ENCODE measurements at regions not wholly inside any gene's neighbourhood (a gene's known extent, or its start where the extent isn't known, plus 50 kb on each side); places are given as distances from the start of the nearest gene placed in this dataset.

- Mint-ChIP-seq H3K9me3 (ENCODE audit: low read depth) (peaks cover 3% of the 10 kb centered on the region), H3K4me1 (no peaks in the 10 kb centered on the region), H3K36me3 (no peaks in the 10 kb centered on the region), H3K27ac (no peak overlapping the region), H3K4me3 (no peak overlapping the region), H3K27me3 (no peaks in the 10 kb centered on the region)
- no peak for DNase-seq
- CTCF ChIA-PET = no interaction called here
- ATAC-seq = no peak
Observed at GRCh38 chr2:122516775-122517174, 761.3 kb downstream of the TSN start.

GRCh38 chr2:122519366-122519765 is 763.9 kb downstream of the TSN start:
- no peak overlapping the region for H3K27ac Mint-ChIP-seq
- ATAC-seq = no peak
- H3K27me3 Mint-ChIP-seq = no peaks in the 10 kb centered on the region
- H3K9me3 Mint-ChIP-seq (ENCODE audit: low read depth) = peaks cover 6% of the 10 kb centered on the region
- no peak overlapping the region for H3K4me3 Mint-ChIP-seq
- no peaks in the 10 kb centered on the region for H3K36me3 Mint-ChIP-seq
- no peaks in the 10 kb centered on the region for H3K4me1 Mint-ChIP-seq
- no peak for DNase-seq
- CTCF ChIA-PET = no interaction called here

- DNase-seq (no peak), ATAC-seq (no peak)
- H3K36me3 Mint-ChIP-seq = no peaks in the 10 kb centered on the region
- no peaks in the 10 kb centered on the region for H3K4me1 Mint-ChIP-seq
- no peak overlapping the region for H3K4me3 Mint-ChIP-seq
- CTCF ChIA-PET = no interaction called here
- no peak overlapping the region for H3K27ac Mint-ChIP-seq
- peaks cover 3% of the 10 kb centered on the region for H3K9me3 Mint-ChIP-seq (ENCODE audit: low read depth)
- H3K27me3 Mint-ChIP-seq = no peaks in the 10 kb centered on the region
Observed at GRCh38 chr2:122519821-122520611, 764.6 kb downstream of the TSN start.

- ATAC-seq = no peak
Observed at GRCh38 chr2:122523143-122523542, 767.7 kb downstream of the TSN start.

GRCh38 chr2:122523981-122524380 is 768.5 kb downstream of the TSN start:
- H3K27ac Mint-ChIP-seq = no peak overlapping the region
- DNase-seq = no peak
- H3K36me3 Mint-ChIP-seq = no peaks in the 10 kb centered on the region
- H3K4me3 Mint-ChIP-seq = no peak overlapping the region
- no peaks in the 10 kb centered on the region for H3K4me1 Mint-ChIP-seq
- no peak for ATAC-seq
- no peaks in the 10 kb centered on the region for H3K27me3 Mint-ChIP-seq
- CTCF ChIA-PET = no interaction called here
- peaks cover 10% of the 10 kb centered on the region for H3K9me3 Mint-ChIP-seq (ENCODE audit: low read depth)

More at GRCh38 chr2:122523143-122523542, 767.7 kb downstream of the TSN start:
- Mint-ChIP-seq H3K4me3 (no peak overlapping the region), H3K9me3 (ENCODE audit: low read depth) (peaks cover 10% of the 10 kb centered on the region), H3K27me3 (no peaks in the 10 kb centered on the region), H3K4me1 (no peaks in the 10 kb centered on the region), H3K36me3 (no peaks in the 10 kb centered on the region), H3K27ac (no peak overlapping the region)
- CTCF ChIA-PET = no interaction called here
- DNase-seq = no peak

GRCh38 chr2:122525336-122525735 is 769.9 kb downstream of the TSN start:
- no peaks in the 10 kb centered on the region for H3K27me3 Mint-ChIP-seq
- H3K36me3 Mint-ChIP-seq = no peaks in the 10 kb centered on the region
- H3K9me3 Mint-ChIP-seq (ENCODE audit: low read depth) = peaks cover 13% of the 10 kb centered on the region
- H3K4me3 Mint-ChIP-seq = no peak overlapping the region
- CTCF ChIA-PET = no interaction called here
- no peaks in the 10 kb centered on the region for H3K4me1 Mint-ChIP-seq
- ATAC-seq = no peak
- H3K27ac Mint-ChIP-seq = no peak overlapping the region
- DNase-seq = no peak

- Mint-ChIP-seq H3K4me3 (no peak overlapping the region), H3K9me3 (ENCODE audit: low read depth) (peaks cover 14% of the 10 kb centered on the region), H3K27me3 (no peaks in the 10 kb centered on the region), H3K4me1 (no peaks in the 10 kb centered on the region), H3K36me3 (no peaks in the 10 kb centered on the region), H3K27ac (no peak overlapping the region)
- ATAC-seq = no peak
- CTCF ChIA-PET = no interaction called here
- DNase-seq = no peak
Observed at GRCh38 chr2:122528061-122528460, 772.6 kb downstream of the TSN start.

GRCh38 chr2:122528958-122529705 is 773.7 kb downstream of the TSN start:
- Mint-ChIP-seq H3K27me3 (no peaks in the 10 kb centered on the region), H3K4me1 (no peaks in the 10 kb centered on the region), H3K4me3 (no peak overlapping the region), H3K9me3 (ENCODE audit: low read depth) (peaks cover 12% of the 10 kb centered on the region), H3K27ac (no peak overlapping the region), H3K36me3 (no peaks in the 10 kb centered on the region)
- CTCF ChIA-PET = no interaction called here
- no peak for DNase-seq
- no peak for ATAC-seq

GRCh38 chr2:122530814-122531213 is 775.4 kb downstream of the TSN start:
- peaks cover 12% of the 10 kb centered on the region for H3K9me3 Mint-ChIP-seq (ENCODE audit: low read depth)
- no peaks in the 10 kb centered on the region for H3K4me1 Mint-ChIP-seq
- H3K36me3 Mint-ChIP-seq = no peaks in the 10 kb centered on the region
- DNase-seq = no peak
- no peak overlapping the region for H3K27ac Mint-ChIP-seq
- H3K27me3 Mint-ChIP-seq = no peaks in the 10 kb centered on the region
- H3K4me3 Mint-ChIP-seq = no peak overlapping the region
- ATAC-seq = no peak
- CTCF ChIA-PET = no interaction called here

GRCh38 chr2:122531290-122532071 is 776.0 kb downstream of the TSN start:
- CTCF ChIA-PET = no interaction called here
- H3K27me3 Mint-ChIP-seq = no peaks in the 10 kb centered on the region

GRCh38 chr2:122532072-122532344 is 776.6 kb downstream of the TSN start:
- no peak overlapping the region for H3K4me3 Mint-ChIP-seq
- peaks cover 7% of the 10 kb centered on the region for H3K9me3 Mint-ChIP-seq (ENCODE audit: low read depth)
- no peak overlapping the region for H3K27ac Mint-ChIP-seq
- no peaks in the 10 kb centered on the region for H3K27me3 Mint-ChIP-seq
- H3K36me3 Mint-ChIP-seq = no peaks in the 10 kb centered on the region
- no peaks in the 10 kb centered on the region for H3K4me1 Mint-ChIP-seq
- CTCF ChIA-PET = no interaction called here
- DNase-seq = no peak
- no peak for ATAC-seq

More at GRCh38 chr2:122531290-122532071, 776.0 kb downstream of the TSN start:
- Mint-ChIP-seq H3K36me3 (no peaks in the 10 kb centered on the region), H3K4me1 (no peaks in the 10 kb centered on the region), H3K9me3 (ENCODE audit: low read depth) (peaks cover 11% of the 10 kb centered on the region), H3K27ac (no peak overlapping the region), H3K4me3 (no peak overlapping the region)
- DNase-seq (no peak), ATAC-seq (no peak)

- Mint-ChIP-seq H3K27ac (no peak overlapping the region), H3K9me3 (ENCODE audit: low read depth) (peaks cover 4% of the 10 kb centered on the region), H3K4me3 (no peak overlapping the region), H3K4me1 (no peaks in the 10 kb centered on the region), H3K36me3 (no peaks in the 10 kb centered on the region), H3K27me3 (no peaks in the 10 kb centered on the region)
- CTCF ChIA-PET = no interaction called here
- no peak for ATAC-seq
- DNase-seq = no peak
Observed at GRCh38 chr2:122532481-122532880, 777.0 kb downstream of the TSN start.

GRCh38 chr2:122535960-122536505 is 780.6 kb downstream of the TSN start:
- H3K9me3 Mint-ChIP-seq (ENCODE audit: low read depth) = peaks cover 3% of the 10 kb centered on the region
- no peak overlapping the region for H3K4me3 Mint-ChIP-seq
- H3K27ac Mint-ChIP-seq = no peak overlapping the region
- CTCF ChIA-PET = interaction anchor here (0.8 kb wide), 1 partner anchor 29 kb away, joined by 3 read pairs; no protein-coding TSS in a partner anchor
- H3K27me3 Mint-ChIP-seq = no peaks in the 10 kb centered on the region
- DNase-seq = no peak
- no peak for ATAC-seq
- no peaks in the 10 kb centered on the region for H3K4me1 Mint-ChIP-seq
- no peaks in the 10 kb centered on the region for H3K36me3 Mint-ChIP-seq
